Brain pericyte (primary cell): ENCODE measurements at regions not wholly inside any gene's neighbourhood (a gene's known extent, or its start where the extent isn't known, plus 50 kb on each side); places are given as distances from the start of the nearest gene placed in this dataset.
"Not testable (repeated sequence)": the region's sequence is repeated elsewhere in the genome, so short reads cannot be mapped to it uniquely, and the experiment has no call there.

Source experiments
- DNase-seq: peaks from one replicate; pipeline ENCODE4 v3.0.0-alpha.2; 2012; ENCODE audit warnings: low read depth, low spot score

- no peak for DNase-seq
Observed at GRCh38 chr10:56104923-56105322, 256.1 kb downstream of the ZWINT start.

GRCh38 chr10:56104487-56104886, 256.6 kb downstream of the ZWINT start:
- DNase-seq, result no peak

- DNase-seq, result no peak
Observed at GRCh38 chr10:56096226-56096517, 264.9 kb downstream of the ZWINT start.

GRCh38 chr10:56095506-56096225, 265.4 kb downstream of the ZWINT start:
- no peak for DNase-seq

GRCh38 chr10:56093645-56094044, 267.4 kb downstream of the ZWINT start:
- not testable (repeated sequence) for DNase-seq

- no peak for DNase-seq
Observed at GRCh38 chr10:56091872-56092271, 269.2 kb downstream of the ZWINT start.

GRCh38 chr10:56090914-56091540, 270.0 kb downstream of the ZWINT start:
- DNase-seq, result no peak

GRCh38 chr10:56085406-56086122, 275.5 kb downstream of the ZWINT start:
- no peak for DNase-seq

GRCh38 chr10:56082169-56082568, 278.9 kb downstream of the ZWINT start:
- DNase-seq, result no peak

- no peak for DNase-seq
Observed at GRCh38 chr10:56068473-56069263, 292.4 kb downstream of the ZWINT start.

- DNase-seq, result no peak
Observed at GRCh38 chr10:56068040-56068439, 293.0 kb downstream of the ZWINT start.

- DNase-seq, result no peak
Observed at GRCh38 chr10:56063642-56064041, 297.4 kb downstream of the ZWINT start.

GRCh38 chr10:56057860-56058259, 303.2 kb downstream of the ZWINT start:
- no peak for DNase-seq

GRCh38 chr10:56035489-56035888, 325.6 kb downstream of the ZWINT start:
- DNase-seq, result no peak

GRCh38 chr10:56028298-56029132, 332.5 kb downstream of the ZWINT start:
- no peak for DNase-seq

GRCh38 chr10:56012101-56012500, 349.0 kb downstream of the ZWINT start:
- DNase-seq, result no peak

- no peak for DNase-seq
Observed at GRCh38 chr10:56003555-56003954, 357.5 kb downstream of the ZWINT start.

GRCh38 chr10:55989188-55989587, 371.9 kb downstream of the ZWINT start:
- no peak for DNase-seq

- no peak for DNase-seq
Observed at GRCh38 chr10:55979203-55979602, 381.9 kb downstream of the ZWINT start.

- no peak for DNase-seq
Observed at GRCh38 chr10:55966101-55966500, 395.0 kb downstream of the ZWINT start.

- DNase-seq, result no peak
Observed at GRCh38 chr10:55943403-55943802, 417.7 kb downstream of the ZWINT start.
